Activated naive CD8-positive, alpha-beta T cell treated with anti-CD3 and anti-CD28 coated beads, Interleukin-2, amount 10 ng/mL, durations not matched to agents 7 days and 5 days (primary cell): ENCODE measurements at regions not wholly inside any gene's neighbourhood (a gene's known extent, or its start where the extent isn't known, plus 50 kb on each side); places are given as distances from the start of the nearest gene placed in this dataset.

Source experiments
- ATAC-seq: fragments of 150-1000 bp; cut with Tn5 transposase; one replicate; pipeline ENCODE4 v1.10.0; 2021; ENCODE audit warnings: low read depth, moderate library complexity
- POLR2A ChIA-PET: fragments of 350-600 bp; sonication (Branson Sonifier 250); formaldehyde crosslinking; loops from one replicate; lab custom pipeline; 2021; ENCODE audit warnings: antibody characterized with exemption; lab: Charles Lee
- DNase-seq: peaks from one replicate; pipeline ENCODE4 v3.0.0; 2021
- H3K27ac Mint-ChIP-seq: one replicate; pipeline ENCODE4 v1.8.0; 2022; ENCODE audit warnings: mild to moderate bottlenecking, mixed read lengths
- H3K27me3 Mint-ChIP-seq: one replicate; pipeline ENCODE4 v1.8.0; 2022; ENCODE audit warnings: mild to moderate bottlenecking, moderate library complexity, mixed read lengths
- H3K36me3 Mint-ChIP-seq: one replicate; pipeline ENCODE4 v1.8.0; 2021; ENCODE audit warnings: mild to moderate bottlenecking, mixed read lengths
- H3K4me1 Mint-ChIP-seq: one replicate; pipeline ENCODE4 v1.8.0; 2021; ENCODE audit warnings: mixed read lengths
- H3K4me3 Mint-ChIP-seq: one replicate; pipeline ENCODE4 v1.8.0; 2022; ENCODE audit warnings: mild to moderate bottlenecking, moderate library complexity, mixed read lengths
- H3K9me3 Mint-ChIP-seq: one replicate; pipeline ENCODE4 v1.8.0; 2021; ENCODE audit warnings: mixed read lengths

GRCh38 chr13:62706048-62706447 lies 1290.4 kb upstream of the PCDH20 start:
- Mint-ChIP-seq H3K36me3 (no peaks in the 10 kb centered on the region), H3K4me3 (no peak overlapping the region), H3K27ac (no peak overlapping the region), H3K27me3 (no peaks in the 10 kb centered on the region), H3K9me3 (peaks cover 2% of the 10 kb centered on the region), H3K4me1 (no peaks in the 10 kb centered on the region)
- POLR2A ChIA-PET, result no interaction called here
- no peak for ATAC-seq
- DNase-seq, result no peak

- POLR2A ChIA-PET, result no interaction called here
- Mint-ChIP-seq H3K27me3 (no peaks in the 10 kb centered on the region), H3K27ac (no peak overlapping the region), H3K4me1 (no peaks in the 10 kb centered on the region), H3K9me3 (peaks cover 2% of the 10 kb centered on the region), H3K4me3 (no peak overlapping the region), H3K36me3 (no peaks in the 10 kb centered on the region)
- ATAC-seq, result no peak
- DNase-seq, result no peak
These were observed 1289.2 kb upstream of the PCDH20 start for GRCh38 chr13:62704875-62705274.

- Mint-ChIP-seq H3K9me3 (peaks cover 2% of the 10 kb centered on the region), H3K4me3 (no peak overlapping the region), H3K27ac (no peak overlapping the region), H3K4me1 (no peaks in the 10 kb centered on the region), H3K36me3 (no peaks in the 10 kb centered on the region), H3K27me3 (no peaks in the 10 kb centered on the region)
- POLR2A ChIA-PET, result no interaction called here
- DNase-seq (no peak), ATAC-seq (no peak)
These were observed 1286.9 kb upstream of the PCDH20 start for GRCh38 chr13:62702502-62702901.

GRCh38 chr13:62697701-62698100 lies 1282.1 kb upstream of the PCDH20 start:
- no peaks in the 10 kb centered on the region for H3K36me3 Mint-ChIP-seq
- H3K27me3 Mint-ChIP-seq, result no peaks in the 10 kb centered on the region
- H3K27ac Mint-ChIP-seq, result no peak overlapping the region
- peaks cover 4% of the 10 kb centered on the region for H3K9me3 Mint-ChIP-seq
- no peak for DNase-seq
- POLR2A ChIA-PET, result no interaction called here
- no peak overlapping the region for H3K4me3 Mint-ChIP-seq
- ATAC-seq, result no peak
- no peaks in the 10 kb centered on the region for H3K4me1 Mint-ChIP-seq

GRCh38 chr13:62696490-62696889 lies 1280.8 kb upstream of the PCDH20 start:
- Mint-ChIP-seq H3K9me3 (peaks cover 4% of the 10 kb centered on the region), H3K36me3 (no peaks in the 10 kb centered on the region), H3K27me3 (no peaks in the 10 kb centered on the region), H3K27ac (no peak overlapping the region), H3K4me1 (no peaks in the 10 kb centered on the region), H3K4me3 (no peak overlapping the region)
- POLR2A ChIA-PET, result no interaction called here
- no peak for DNase-seq
- ATAC-seq, result no peak

- DNase-seq, result no peak
- Mint-ChIP-seq H3K27me3 (no peaks in the 10 kb centered on the region), H3K4me3 (no peak overlapping the region), H3K9me3 (no peaks in the 10 kb centered on the region), H3K4me1 (no peaks in the 10 kb centered on the region), H3K27ac (no peak overlapping the region), H3K36me3 (no peaks in the 10 kb centered on the region)
- no peak for ATAC-seq
- POLR2A ChIA-PET, result no interaction called here
These were observed 1272.1 kb upstream of the PCDH20 start for GRCh38 chr13:62687732-62688131.

GRCh38 chr13:62684359-62684758 lies 1268.7 kb upstream of the PCDH20 start:
- POLR2A ChIA-PET, result no interaction called here
- H3K36me3 Mint-ChIP-seq, result no peaks in the 10 kb centered on the region

GRCh38 chr13:62682788-62683187 lies 1267.1 kb upstream of the PCDH20 start:
- no peaks in the 10 kb centered on the region for H3K4me1 Mint-ChIP-seq
- POLR2A ChIA-PET, result no interaction called here

More at GRCh38 chr13:62684359-62684758, 1268.7 kb upstream of the PCDH20 start:
- peaks cover 1% of the 10 kb centered on the region for H3K9me3 Mint-ChIP-seq
- no peak overlapping the region for H3K27ac Mint-ChIP-seq
- DNase-seq (no peak), ATAC-seq (no peak)
- H3K4me1 Mint-ChIP-seq, result no peaks in the 10 kb centered on the region
- H3K4me3 Mint-ChIP-seq, result no peak overlapping the region
- no peaks in the 10 kb centered on the region for H3K27me3 Mint-ChIP-seq

GRCh38 chr13:62678039-62678438 lies 1262.4 kb upstream of the PCDH20 start:
- POLR2A ChIA-PET, result no interaction called here
- Mint-ChIP-seq H3K36me3 (no peaks in the 10 kb centered on the region), H3K9me3 (peaks cover 5% of the 10 kb centered on the region), H3K27me3 (no peaks in the 10 kb centered on the region), H3K4me3 (no peak overlapping the region), H3K27ac (no peak overlapping the region), H3K4me1 (no peaks in the 10 kb centered on the region)
- ATAC-seq, result no peak
- DNase-seq, result no peak

More at GRCh38 chr13:62682788-62683187, 1267.1 kb upstream of the PCDH20 start:
- peaks cover 1% of the 10 kb centered on the region for H3K9me3 Mint-ChIP-seq
- no peak overlapping the region for H3K4me3 Mint-ChIP-seq
- ATAC-seq (no peak), DNase-seq (no peak)
- H3K27ac Mint-ChIP-seq, result no peak overlapping the region
- no peaks in the 10 kb centered on the region for H3K27me3 Mint-ChIP-seq
- H3K36me3 Mint-ChIP-seq, result no peaks in the 10 kb centered on the region

GRCh38 chr13:62663767-62664166 lies 1248.1 kb upstream of the PCDH20 start:
- H3K36me3 Mint-ChIP-seq, result no peaks in the 10 kb centered on the region
- H3K9me3 Mint-ChIP-seq, result no peaks in the 10 kb centered on the region
- H3K27me3 Mint-ChIP-seq, result no peaks in the 10 kb centered on the region
- DNase-seq, result no peak
- POLR2A ChIA-PET, result no interaction called here
- ATAC-seq, result no peak
- H3K4me3 Mint-ChIP-seq, result no peak overlapping the region
- no peaks in the 10 kb centered on the region for H3K4me1 Mint-ChIP-seq
- no peak overlapping the region for H3K27ac Mint-ChIP-seq

- Mint-ChIP-seq H3K27ac (no peak overlapping the region), H3K4me1 (no peaks in the 10 kb centered on the region), H3K36me3 (no peaks in the 10 kb centered on the region), H3K9me3 (no peaks in the 10 kb centered on the region), H3K4me3 (no peak overlapping the region), H3K27me3 (no peaks in the 10 kb centered on the region)
- ATAC-seq, result no peak
- DNase-seq, result no peak
- POLR2A ChIA-PET, result no interaction called here
These were observed 1243.7 kb upstream of the PCDH20 start for GRCh38 chr13:62659365-62659764.

- H3K4me1 Mint-ChIP-seq, result no peaks in the 10 kb centered on the region
- no peaks in the 10 kb centered on the region for H3K27me3 Mint-ChIP-seq
- H3K27ac Mint-ChIP-seq, result no peak overlapping the region
- no peak overlapping the region for H3K4me3 Mint-ChIP-seq
- ATAC-seq (no peak), DNase-seq (no peak)
- POLR2A ChIA-PET, result no interaction called here
- no peaks in the 10 kb centered on the region for H3K36me3 Mint-ChIP-seq
- H3K9me3 Mint-ChIP-seq, result no peaks in the 10 kb centered on the region
These were observed 1237.7 kb upstream of the PCDH20 start for GRCh38 chr13:62653371-62653770.

- H3K4me1 Mint-ChIP-seq, result no peaks in the 10 kb centered on the region
- no peaks in the 10 kb centered on the region for H3K27me3 Mint-ChIP-seq
- no peak overlapping the region for H3K27ac Mint-ChIP-seq
- no peak for DNase-seq
- H3K9me3 Mint-ChIP-seq, result peaks cover 9% of the 10 kb centered on the region
- no peaks in the 10 kb centered on the region for H3K36me3 Mint-ChIP-seq
- no peak for ATAC-seq
- POLR2A ChIA-PET, result no interaction called here
- no peak overlapping the region for H3K4me3 Mint-ChIP-seq
These were observed 1228.3 kb upstream of the PCDH20 start for GRCh38 chr13:62643799-62644524.

GRCh38 chr13:62643007-62643483 lies 1227.4 kb upstream of the PCDH20 start:
- no peak overlapping the region for H3K4me3 Mint-ChIP-seq
- peaks cover 9% of the 10 kb centered on the region for H3K9me3 Mint-ChIP-seq
- DNase-seq (no peak), ATAC-seq (no peak)
- H3K27me3 Mint-ChIP-seq, result no peaks in the 10 kb centered on the region
- H3K4me1 Mint-ChIP-seq, result no peaks in the 10 kb centered on the region
- no peaks in the 10 kb centered on the region for H3K36me3 Mint-ChIP-seq
- POLR2A ChIA-PET, result no interaction called here
- H3K27ac Mint-ChIP-seq, result no peak overlapping the region
